Fibroblast of lung (primary cell): ENCODE measurements at regions not wholly inside any gene's neighbourhood (a gene's known extent, or its start where the extent isn't known, plus 50 kb on each side); places are given as distances from the start of the nearest gene placed in this dataset.

Source experiments
- DNase-seq, 2 donors: peaks; one replicate each; pipeline versions ENCODE4 v3.0.0 to v3.0.0-alpha.2; 2010; ENCODE audit warnings: low read depth in 2 of 2
- H2AFZ ChIP-seq: 2 replicates; pipeline ENCODE4 v1.5.1; 2012; ENCODE audit warnings: low read length, control low read depth, inconsistent platforms
- H3K27ac ChIP-seq: 2 replicates; pipeline ENCODE4 v1.5.1; 2011; ENCODE audit warnings: low read length, control low read depth; ENCODE audit not compliant: insufficient read depth
- H3K27me3 ChIP-seq: 2 replicates; pipeline ENCODE4 v1.5.1; 2011; ENCODE audit warnings: mild to moderate bottlenecking, low read length; ENCODE audit not compliant: control insufficient read depth, insufficient read depth
- H3K36me3 ChIP-seq: 2 replicates; pipeline ENCODE4 v1.5.1; 2011; ENCODE audit warnings: low read length; ENCODE audit not compliant: control insufficient read depth, insufficient read depth
- H3K4me1 ChIP-seq: 2 replicates; pipeline ENCODE4 v1.5.1; 2011; ENCODE audit warnings: low read length; ENCODE audit not compliant: control insufficient read depth, insufficient read depth; ENCODE audit errors: extremely low read depth
- H3K4me2 ChIP-seq: 2 replicates; pipeline ENCODE4 v1.5.1; 2011; ENCODE audit warnings: low read length, control low read depth; ENCODE audit not compliant: insufficient read depth; ENCODE audit errors: extremely low read depth
- H3K4me3 ChIP-seq, 4 experiments: fragments of 200-600 bp in 1 of 4; sonication (generic) in 1 of 4; replicated peaks in 1 of 4; 2 replicates each; pipeline ENCODE4 v1.5.1; 2011 to 2016; ENCODE audit warnings: low read length in 4 of 4, low read depth in 3 of 4, mild to moderate bottlenecking in 3 of 4, control low read depth in 2 of 4, inconsistent platforms in 1 of 4, mixed read lengths in 1 of 4; ENCODE audit not compliant: insufficient read depth in 1 of 4; ENCODE audit errors: control extremely low read depth in 1 of 4
- H3K79me2 ChIP-seq: 2 replicates; pipeline ENCODE4 v1.5.1; 2012; ENCODE audit warnings: mild to moderate bottlenecking, low read length, inconsistent platforms; ENCODE audit not compliant: control insufficient read depth, insufficient read depth
- H3K9ac ChIP-seq: 2 replicates; pipeline ENCODE4 v1.5.1; 2011; ENCODE audit warnings: mild to moderate bottlenecking, low read length, control low read depth; ENCODE audit not compliant: insufficient read depth
- H3K9me3 ChIP-seq: 2 replicates; pipeline ENCODE4 v1.5.1; 2012; ENCODE audit warnings: low read depth, low read length; ENCODE audit not compliant: control insufficient read depth, insufficient read depth
- H4K20me1 ChIP-seq: 2 replicates; pipeline ENCODE4 v1.5.1; 2011; ENCODE audit warnings: low read length; ENCODE audit not compliant: control insufficient read depth, insufficient read depth; ENCODE audit errors: extremely low read depth
- EZH2 ChIP-seq: IDR thresholded peaks from 2 replicates; pipeline ENCODE4 v1.5.1; 2012; ENCODE audit warnings: low read length, control low read depth, mild to moderate bottlenecking; ENCODE audit errors: missing control alignments
- TF ChIP-seq, protein P1 (sequence below), 2 donors: IDR thresholded peaks in 1 of 2; conservative IDR thresholded peaks in 1 of 2; 1 replicate in 1 of 2; 2 replicates in 1 of 2; pipeline ENCODE4 v1.5.1; 2011 to 2012; ENCODE audit warnings: low read length in 2 of 2, control low read depth in 1 of 2, inconsistent platforms in 1 of 2, low read depth in 1 of 2, mild to moderate bottlenecking in 1 of 2

DNA sequence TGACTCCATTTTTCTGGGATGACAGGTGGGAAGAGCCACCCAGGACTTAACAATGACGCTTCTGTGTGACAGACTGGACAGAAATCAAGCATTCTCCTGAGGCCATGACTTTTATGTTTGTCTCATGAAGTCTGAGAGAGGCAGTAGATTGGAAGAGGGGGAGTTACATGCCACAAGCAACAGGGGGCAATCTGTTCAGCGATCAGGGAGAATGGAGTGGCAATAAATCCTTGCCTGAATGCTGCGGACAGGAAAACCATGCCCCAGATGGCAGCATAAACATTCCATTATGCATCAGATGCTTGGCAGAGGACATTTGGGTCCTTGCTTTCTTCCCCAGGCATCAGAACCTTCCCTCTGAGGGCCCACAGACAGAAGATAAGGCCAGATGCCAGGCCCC, 312.4 kb upstream of the DIPK2B start:
- Histone ChIP-seq H3K79me2 (no peaks in the 10 kb centered on the region), H3K4me2 (no peak overlapping the region), H3K9ac (no peak overlapping the region), H4K20me1 (no peaks in the 10 kb centered on the region), H3K36me3 (no peaks in the 10 kb centered on the region), H3K4me1 (peaks cover 13% of the 10 kb centered on the region), H3K27ac (peak overlapping the region; percentile 20), H3K9me3 (no peaks in the 10 kb centered on the region), H3K4me3 (no peak overlapping the region), H2AFZ (no peak overlapping the region), H3K27me3 (no peaks in the 10 kb centered on the region)
- DNase-seq, result no peak
- TF ChIP-seq EZH2, result no peak
- TF ChIP-seq, protein P1, sequence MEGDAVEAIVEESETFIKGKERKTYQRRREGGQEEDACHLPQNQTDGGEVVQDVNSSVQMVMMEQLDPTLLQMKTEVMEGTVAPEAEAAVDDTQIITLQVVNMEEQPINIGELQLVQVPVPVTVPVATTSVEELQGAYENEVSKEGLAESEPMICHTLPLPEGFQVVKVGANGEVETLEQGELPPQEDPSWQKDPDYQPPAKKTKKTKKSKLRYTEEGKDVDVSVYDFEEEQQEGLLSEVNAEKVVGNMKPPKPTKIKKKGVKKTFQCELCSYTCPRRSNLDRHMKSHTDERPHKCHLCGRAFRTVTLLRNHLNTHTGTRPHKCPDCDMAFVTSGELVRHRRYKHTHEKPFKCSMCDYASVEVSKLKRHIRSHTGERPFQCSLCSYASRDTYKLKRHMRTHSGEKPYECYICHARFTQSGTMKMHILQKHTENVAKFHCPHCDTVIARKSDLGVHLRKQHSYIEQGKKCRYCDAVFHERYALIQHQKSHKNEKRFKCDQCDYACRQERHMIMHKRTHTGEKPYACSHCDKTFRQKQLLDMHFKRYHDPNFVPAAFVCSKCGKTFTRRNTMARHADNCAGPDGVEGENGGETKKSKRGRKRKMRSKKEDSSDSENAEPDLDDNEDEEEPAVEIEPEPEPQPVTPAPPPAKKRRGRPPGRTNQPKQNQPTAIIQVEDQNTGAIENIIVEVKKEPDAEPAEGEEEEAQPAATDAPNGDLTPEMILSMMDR (conservative IDR thresholded peaks at IDR 0.05 in 1 of 2, IDR thresholded peaks at IDR 0.05 in 1 of 2; ENCODE audit: low read depth in 1 of 2, low read length in 2 of 2), result no peak

DNA sequence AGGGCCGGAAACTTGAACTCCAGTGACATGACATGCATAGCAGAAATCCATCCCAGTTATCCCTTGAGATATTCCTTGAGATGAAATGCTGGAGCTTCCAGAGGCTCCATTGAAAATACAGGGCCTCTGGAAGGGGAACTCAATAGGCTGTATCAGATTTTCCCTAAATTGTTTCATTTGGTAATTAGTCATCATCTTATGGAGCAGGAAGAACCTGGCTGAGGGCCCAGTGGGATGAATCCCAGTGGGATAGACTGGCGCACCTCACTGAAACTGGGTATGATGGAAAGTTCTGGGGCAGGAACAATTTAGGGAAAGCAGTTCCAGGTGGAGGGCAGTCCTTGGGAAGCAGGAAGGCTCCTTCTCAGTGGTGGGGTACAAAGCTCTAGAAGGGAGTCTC, 307.8 kb upstream of the DIPK2B start:
- peak overlapping the region; percentile 53 for H3K27ac ChIP-seq
- H3K36me3 ChIP-seq, result no peaks in the 10 kb centered on the region
- no peak overlapping the region for H2AFZ ChIP-seq
- peak in 1 of 2 donors; percentile 34 for DNase-seq
- no peaks in the 10 kb centered on the region for H3K27me3 ChIP-seq
- H3K4me3 ChIP-seq, result no peak overlapping the region
- H3K4me1 ChIP-seq, result peaks cover 15% of the 10 kb centered on the region
- H4K20me1 ChIP-seq, result no peaks in the 10 kb centered on the region
- no peaks in the 10 kb centered on the region for H3K79me2 ChIP-seq
- H3K9ac ChIP-seq, result no peak overlapping the region
- H3K4me2 ChIP-seq, result no peak overlapping the region
- TF ChIP-seq, protein P1 (conservative IDR thresholded peaks at IDR 0.05 in 1 of 2, IDR thresholded peaks at IDR 0.05 in 1 of 2; ENCODE audit: low read depth in 1 of 2, low read length in 2 of 2), result no peak
- TF ChIP-seq EZH2, result no peak
- H3K9me3 ChIP-seq, result no peaks in the 10 kb centered on the region

DNA sequence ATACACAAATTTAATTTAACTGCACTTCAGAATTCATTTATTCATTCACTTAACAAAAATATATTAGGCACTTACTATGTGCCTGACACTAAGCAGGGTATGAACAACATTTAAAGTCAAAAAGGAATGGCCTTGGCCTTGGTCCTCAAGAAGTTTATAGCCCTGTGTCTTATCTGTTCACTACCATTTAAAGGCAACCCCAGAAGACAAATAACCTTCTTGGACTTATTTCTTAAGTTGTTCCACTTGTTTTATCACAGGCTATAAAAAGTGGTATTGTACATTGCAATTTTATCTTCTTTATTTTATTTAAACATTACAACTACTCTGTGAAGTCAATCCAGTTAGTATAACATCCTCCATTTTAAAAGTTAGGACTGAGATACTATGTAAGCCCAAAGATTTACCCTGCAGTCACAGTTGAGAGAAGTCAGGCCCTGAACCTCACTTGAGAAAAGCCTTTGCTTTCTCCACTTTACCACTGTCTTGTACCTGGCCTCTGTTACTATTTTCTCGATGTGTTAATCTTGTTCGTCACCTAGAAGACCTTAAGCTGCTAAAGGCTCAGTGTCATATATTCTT, 305.6 kb upstream of the DIPK2B start:
- peaks cover 15% of the 10 kb centered on the region for H3K4me1 ChIP-seq
- H2AFZ ChIP-seq, result no peak overlapping the region
- H3K4me3 ChIP-seq, result no peak overlapping the region
- peak overlapping the region; percentile 64 for H3K4me2 ChIP-seq
- no peaks in the 10 kb centered on the region for H3K27me3 ChIP-seq
- peak overlapping the region; percentile 82 for H3K27ac ChIP-seq
- TF ChIP-seq, protein P1 (conservative IDR thresholded peaks at IDR 0.05 in 1 of 2, IDR thresholded peaks at IDR 0.05 in 1 of 2; ENCODE audit: low read depth in 1 of 2, low read length in 2 of 2), result no peak
- no peak for TF ChIP-seq EZH2
- H3K79me2 ChIP-seq, result no peaks in the 10 kb centered on the region
- H3K9me3 ChIP-seq, result no peaks in the 10 kb centered on the region
- H3K9ac ChIP-seq, result no peak overlapping the region
- no peaks in the 10 kb centered on the region for H3K36me3 ChIP-seq
- H4K20me1 ChIP-seq, result no peaks in the 10 kb centered on the region
- no peak for DNase-seq
